Fibroblast of peridontal ligament (primary cell): ENCODE measurements at regions not wholly inside any gene's neighbourhood (a gene's known extent, or its start where the extent isn't known, plus 50 kb on each side); places are given as distances from the start of the nearest gene placed in this dataset.
"Not testable (repeated sequence)": the region's sequence is repeated elsewhere in the genome, so short reads cannot be mapped to it uniquely, and the experiment has no call there.

Experiments
- DNase-seq: peaks from one replicate; pipeline ENCODE4 v3.0.0-alpha.2; 2010; ENCODE audit errors: extremely low read depth

GRCh38 chr7:155395176-155395797 is 62.6 kb upstream of the EN2 start:
- DNase-seq = no peak

- no peak for DNase-seq
Measured at GRCh38 chr7:155396661-155397060, 61.3 kb upstream of the EN2 start.

GRCh38 chr7:155397758-155398714 is 59.9 kb upstream of the EN2 start:
- DNase-seq = not testable (repeated sequence)

GRCh38 chr7:155398944-155399343 is 59.0 kb upstream of the EN2 start:
- DNase-seq = no peak

- no peak for DNase-seq
Measured at GRCh38 chr7:155399577-155399976, 58.4 kb upstream of the EN2 start.

GRCh38 chr7:155401231-155401630 is 56.7 kb upstream of the EN2 start:
- DNase-seq = no peak

- no peak for DNase-seq
Measured at GRCh38 chr7:155401884-155402283, 56.0 kb upstream of the EN2 start.

GRCh38 chr7:155402941-155403340 is 55.0 kb upstream of the EN2 start:
- DNase-seq = no peak

- no peak for DNase-seq
Measured at GRCh38 chr7:155404976-155405375, 53.0 kb upstream of the EN2 start.

- DNase-seq = no peak
Measured at GRCh38 chr7:155405399-155406318, 52.3 kb upstream of the EN2 start.

- no peak for DNase-seq
Measured at GRCh38 chr7:155407799-155408198, 50.1 kb upstream of the EN2 start.
